Left cardiac atrium (tissue), 4 donors: ENCODE measurements at regions not wholly inside any gene's neighbourhood (a gene's known extent, or its start where the extent isn't known, plus 50 kb on each side); places are given as distances from the start of the nearest gene placed in this dataset.
"Not testable (repeated sequence)": the region's sequence is repeated elsewhere in the genome, so short reads cannot be mapped to it uniquely, and the experiment has no call there.

ENCODE experiments used
- ATAC-seq, 2 donors: fragments of 200-7000 bp; cut with Tn5 transposase; one replicate each; pipeline ENCODE4 v1.9.1; 2020; ENCODE audit warnings: mild to moderate bottlenecking in 2 of 2, moderate library complexity in 2 of 2
- DNase-seq: peaks from one replicate; pipeline ENCODE4 v3.0.0-alpha.2; 2020
- intact Hi-C, 2 donors: fragments of 100-400 bp; cut with DNase I; formaldehyde crosslinking; loops; one replicate each; pipeline versions ENCODE4 v1.14.1 to v1.15.1; 2022 to 2023
- donor health status: DM: no; HTN: yes; CAD: no.
- donor health status: DM: no; HTN: yes; CAD: no; lungs with severe emphysema.
- donor health status: DM: yes; HTN: yes; CAD: no.
- donor health status: Dilated cardiomyopathy.

GRCh38 chr3:166864473-166865467 lies 515.3 kb downstream of the ZBBX start:
- DNase-seq (no peak), ATAC-seq (no peak)
- intact Hi-C loops, result no loop called here

- intact Hi-C loops, result no loop called here
These were observed 519.9 kb downstream of the ZBBX start for GRCh38 chr3:166860217-166860616.

GRCh38 chr3:166844329-166844728 lies 535.8 kb downstream of the ZBBX start:
- intact Hi-C loops, result no loop called here
- no peak for ATAC-seq
- no peak for DNase-seq

More at GRCh38 chr3:166860217-166860616, 519.9 kb downstream of the ZBBX start:
- no peak for ATAC-seq
- DNase-seq, result no peak

- ATAC-seq, DNase-seq, intact Hi-C loops: not testable (repeated sequence)
These were observed 537.3 kb downstream of the ZBBX start for GRCh38 chr3:166842784-166843183.

- ATAC-seq, result no peak
- intact Hi-C loops, result no loop called here
- no peak for DNase-seq
These were observed 542.6 kb downstream of the ZBBX start for GRCh38 chr3:166837535-166837934.

GRCh38 chr3:166836836-166837235 lies 543.3 kb downstream of the ZBBX start:
- ATAC-seq (no peak), DNase-seq (no peak)
- intact Hi-C loops, result no loop called here

GRCh38 chr3:166829896-166830295 lies 550.2 kb downstream of the ZBBX start:
- peak in 1 of 2 donors; percentile 47 for ATAC-seq
- DNase-seq, result no peak
- intact Hi-C loops, result no loop called here

- intact Hi-C loops, result no loop called here
- ATAC-seq, result no peak
- no peak for DNase-seq
These were observed 561.6 kb downstream of the ZBBX start for GRCh38 chr3:166818464-166818863.

GRCh38 chr3:166817269-166817668 lies 562.8 kb downstream of the ZBBX start:
- DNase-seq, intact Hi-C loops, ATAC-seq: not testable (repeated sequence)

GRCh38 chr3:166810741-166811445 lies 569.2 kb downstream of the ZBBX start:
- intact Hi-C loops, result no loop called here
- DNase-seq (no peak), ATAC-seq (no peak)

- intact Hi-C loops, result no loop called here
- ATAC-seq, result no peak
- no peak for DNase-seq
These were observed 570.6 kb downstream of the ZBBX start for GRCh38 chr3:166809520-166809919.

GRCh38 chr3:166788936-166789335 lies 591.2 kb downstream of the ZBBX start:
- DNase-seq (no peak), ATAC-seq (no peak)
- intact Hi-C loops, result no loop called here

- no peak for ATAC-seq
- intact Hi-C loops, result no loop called here
These were observed 594.2 kb downstream of the ZBBX start for GRCh38 chr3:166785876-166786275.

GRCh38 chr3:166783206-166783605 lies 596.9 kb downstream of the ZBBX start:
- intact Hi-C loops, result no loop called here
- no peak for ATAC-seq
- DNase-seq, result no peak

More at GRCh38 chr3:166785876-166786275, 594.2 kb downstream of the ZBBX start:
- DNase-seq, result no peak

GRCh38 chr3:166764698-166765318 lies 615.3 kb downstream of the ZBBX start:
- intact Hi-C loops, result no loop called here
- ATAC-seq (no peak), DNase-seq (no peak)

GRCh38 chr3:166759736-166760513 lies 620.2 kb downstream of the ZBBX start:
- ATAC-seq, result no peak
- intact Hi-C loops, result no loop called here
- DNase-seq, result no peak

GRCh38 chr3:166752214-166752613 lies 627.9 kb downstream of the ZBBX start:
- intact Hi-C loops, result no loop called here
- no peak for DNase-seq

GRCh38 chr3:166743481-166744134 lies 636.5 kb downstream of the ZBBX start:
- ATAC-seq (no peak), DNase-seq (no peak)
- intact Hi-C loops, result no loop called here

More at GRCh38 chr3:166752214-166752613, 627.9 kb downstream of the ZBBX start:
- ATAC-seq, result no peak
